Liver (tissue), 8 donors: ENCODE measurements at regions not wholly inside any gene's neighbourhood (a gene's known extent, or its start where the extent isn't known, plus 50 kb on each side); places are given as distances from the start of the nearest gene placed in this dataset.

Experiments
- DNase-seq: peaks from one replicate; pipeline ENCODE4 v3.0.0-alpha.2; 2017; ENCODE audit warnings: low spot score
- H3K27ac ChIP-seq, 2 donors: one replicate each; pipeline ENCODE4 v1.7.0; 2013; ENCODE audit warnings: inconsistent platforms in 2 of 2, low read length in 2 of 2, control low read depth in 1 of 2, low read depth in 1 of 2, mild to moderate bottlenecking in 1 of 2
- H3K27me3 ChIP-seq, 4 donors: one replicate each; pipeline versions ENCODE4 v1.6.1 to v1.7.0; 2013; ENCODE audit warnings: low read length in 3 of 4, inconsistent platforms in 1 of 4, mild to moderate bottlenecking in 1 of 4, moderate library complexity in 1 of 4; ENCODE audit not compliant: control insufficient read depth in 4 of 4, insufficient read depth in 4 of 4
- H3K36me3 ChIP-seq, 4 donors: one replicate each; pipeline versions ENCODE4 v1.6.1 to v1.7.0; 2013; ENCODE audit warnings: low read length in 3 of 4, mild to moderate bottlenecking in 3 of 4, low read depth in 1 of 4, moderate library complexity in 1 of 4; ENCODE audit not compliant: control insufficient read depth in 4 of 4, insufficient read depth in 3 of 4
- H3K4me1 ChIP-seq, 4 donors: one replicate each; pipeline versions ENCODE4 v1.6.1 to v1.7.0; 2013; ENCODE audit warnings: low read length in 3 of 4, mild to moderate bottlenecking in 3 of 4, moderate library complexity in 1 of 4; ENCODE audit not compliant: control insufficient read depth in 4 of 4, insufficient read depth in 4 of 4
- H3K4me3 ChIP-seq, 3 donors: one replicate each; pipeline versions ENCODE4 v1.6.1 to v1.7.0; 2013; ENCODE audit warnings: low read length in 3 of 3, control low read depth in 1 of 3, low read depth in 1 of 3, mild to moderate bottlenecking in 1 of 3
- H3K9ac ChIP-seq, 2 donors: one replicate each; pipeline ENCODE4 v1.7.0; 2013; ENCODE audit warnings: low read length in 2 of 2, mild to moderate bottlenecking in 2 of 2, moderate library complexity in 2 of 2, control low read depth in 1 of 2, low read depth in 1 of 2
- H3K9me3 ChIP-seq, 4 donors: one replicate each; pipeline versions ENCODE4 v1.6.1 to v1.7.0; 2013; ENCODE audit warnings: low read length in 3 of 4; ENCODE audit not compliant: control insufficient read depth in 4 of 4
- EGR1 ChIP-seq, 2 donors: IDR thresholded peaks; 2 replicates each; pipeline ENCODE4 v1.6.1; 2016 to 2018; ENCODE audit warnings: antibody characterized with exemption in 2 of 2, low read depth in 2 of 2
- FOXA1 ChIP-seq: IDR thresholded peaks from 2 replicates; pipeline ENCODE4 v1.6.1; 2016; ENCODE audit warnings: antibody characterized with exemption
- FOXA2 ChIP-seq: IDR thresholded peaks from 2 replicates; pipeline ENCODE4 v1.6.1; 2016; ENCODE audit warnings: antibody characterized with exemption
- GABPA ChIP-seq, 2 donors: IDR thresholded peaks in 1 of 2; conservative IDR thresholded peaks in 1 of 2; 2 replicates each; pipeline ENCODE4 v1.6.1; 2016; ENCODE audit warnings: antibody characterized with exemption in 2 of 2, mild to moderate bottlenecking in 1 of 2, moderate library complexity in 1 of 2
- HNF4A ChIP-seq, 2 donors: conservative IDR thresholded peaks; 2 replicates each; pipeline ENCODE4 v1.6.1; 2016; ENCODE audit warnings: antibody characterized with exemption in 2 of 2, mild to moderate bottlenecking in 2 of 2
- HNF4G ChIP-seq: IDR thresholded peaks from 2 replicates; pipeline ENCODE4 v1.6.1; 2016; ENCODE audit warnings: antibody characterized with exemption
- JUND ChIP-seq, 2 donors: IDR thresholded peaks; 2 replicates each; pipeline ENCODE4 v1.6.1; 2016; ENCODE audit warnings: antibody characterized with exemption in 2 of 2
- RAD21 ChIP-seq, 2 donors: IDR thresholded peaks; 2 replicates each; pipeline ENCODE4 v1.6.1; 2016; ENCODE audit warnings: antibody characterized with exemption in 2 of 2, mild to moderate bottlenecking in 2 of 2
- SP1 ChIP-seq: IDR thresholded peaks from 2 replicates; pipeline ENCODE4 v1.6.1; 2018; ENCODE audit warnings: antibody characterized with exemption, mild to moderate bottlenecking
- YY1 ChIP-seq: IDR thresholded peaks from 2 replicates; pipeline ENCODE4 v1.6.1; 2016; ENCODE audit warnings: antibody characterized with exemption, mild to moderate bottlenecking
- WGBS: extraction: QIAGEN DNeasy Blood & Tissue Kit; methylation state at CpG from one replicate; pipeline ENCODE4 v1.1.7; 2013; 5-methylcytosine and 5-hydroxymethylcytosine counted together
- TF ChIP-seq, protein P1 (sequence below): IDR thresholded peaks from 2 replicates; pipeline ENCODE4 v1.6.1; 2016; ENCODE audit warnings: antibody characterized with exemption
- TF ChIP-seq, protein P2 (sequence below): IDR thresholded peaks from 2 replicates; pipeline ENCODE4 v1.6.1; 2016; ENCODE audit warnings: antibody characterized with exemption
- TF ChIP-seq, protein P3 (sequence below): IDR thresholded peaks from 2 replicates; pipeline ENCODE4 v1.6.1; 2016; ENCODE audit warnings: antibody characterized with exemption
- TF ChIP-seq, protein P4 (sequence below): fragments of 150-350 bp; IDR thresholded peaks from 2 replicates; pipeline ENCODE4 v1.5.1; 2017; ENCODE audit warnings: improper control_type of control experiment, low read depth, low read length; ENCODE audit not compliant: missing input control
- TF ChIP-seq, protein P5 (sequence below): IDR thresholded peaks from 2 replicates; pipeline ENCODE4 v1.6.1; 2016; ENCODE audit warnings: antibody characterized with exemption, mild to moderate bottlenecking
- donor health status: healthy.
- donor health status: healthy.
- donor health status: healthy.
- donor health status: healthy.
- donor health status: healthy.

DNA sequence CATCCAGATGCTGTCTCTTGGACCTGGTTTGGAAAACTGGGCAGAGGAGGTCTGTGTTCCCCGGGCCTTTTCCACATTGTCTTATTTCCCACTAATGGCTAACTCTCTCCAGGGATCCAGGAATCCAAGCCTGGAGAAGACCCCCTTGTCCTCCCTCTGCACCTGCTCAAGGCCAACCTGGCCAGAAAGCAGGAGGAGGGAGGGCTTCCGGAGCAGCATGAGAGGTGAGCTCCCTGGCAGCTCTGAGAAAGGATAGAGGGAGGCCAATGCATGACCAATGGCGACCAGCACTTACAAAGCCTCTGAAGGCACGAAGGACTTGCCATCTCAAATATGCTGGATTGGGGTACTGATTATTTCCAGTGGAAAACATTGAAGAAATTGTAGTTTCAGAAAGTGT, 445.0 kb upstream of the B3GAT1 start:
- 88% methylated on average over 4 of the region's 4 CpGs for WGBS
- Histone ChIP-seq H3K27ac (no peak overlapping the region), H3K36me3 (no peaks in the 10 kb centered on the region), H3K27me3 (peaks cover 0 to 3% (median 0%) of the 10 kb centered on the region in 4 donors), H3K4me3 (no peak overlapping the region), H3K9ac (no peak overlapping the region), H3K4me1 (no peaks in the 10 kb centered on the region), H3K9me3 (no peaks in the 10 kb centered on the region)
- no peak for TF ChIP-seq FOXA1
- TF ChIP-seq, protein P1, sequence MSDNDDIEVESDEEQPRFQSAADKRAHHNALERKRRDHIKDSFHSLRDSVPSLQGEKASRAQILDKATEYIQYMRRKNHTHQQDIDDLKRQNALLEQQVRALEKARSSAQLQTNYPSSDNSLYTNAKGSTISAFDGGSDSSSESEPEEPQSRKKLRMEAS, result no peak
- TF ChIP-seq, protein P2, sequence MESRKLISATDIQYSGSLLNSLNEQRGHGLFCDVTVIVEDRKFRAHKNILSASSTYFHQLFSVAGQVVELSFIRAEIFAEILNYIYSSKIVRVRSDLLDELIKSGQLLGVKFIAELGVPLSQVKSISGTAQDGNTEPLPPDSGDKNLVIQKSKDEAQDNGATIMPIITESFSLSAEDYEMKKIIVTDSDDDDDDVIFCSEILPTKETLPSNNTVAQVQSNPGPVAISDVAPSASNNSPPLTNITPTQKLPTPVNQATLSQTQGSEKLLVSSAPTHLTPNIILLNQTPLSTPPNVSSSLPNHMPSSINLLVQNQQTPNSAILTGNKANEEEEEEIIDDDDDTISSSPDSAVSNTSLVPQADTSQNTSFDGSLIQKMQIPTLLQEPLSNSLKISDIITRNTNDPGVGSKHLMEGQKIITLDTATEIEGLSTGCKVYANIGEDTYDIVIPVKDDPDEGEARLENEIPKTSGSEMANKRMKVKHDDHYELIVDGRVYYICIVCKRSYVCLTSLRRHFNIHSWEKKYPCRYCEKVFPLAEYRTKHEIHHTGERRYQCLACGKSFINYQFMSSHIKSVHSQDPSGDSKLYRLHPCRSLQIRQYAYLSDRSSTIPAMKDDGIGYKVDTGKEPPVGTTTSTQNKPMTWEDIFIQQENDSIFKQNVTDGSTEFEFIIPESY, result no peak
- TF ChIP-seq FOXA2, result no peak
- TF ChIP-seq JUND (IDR thresholded peaks at IDR 0.05), result no peak
- TF ChIP-seq EGR1 (IDR thresholded peaks at IDR 0.05; ENCODE audit: low read depth in 2 of 2), result no peak
- TF ChIP-seq, protein P3, sequence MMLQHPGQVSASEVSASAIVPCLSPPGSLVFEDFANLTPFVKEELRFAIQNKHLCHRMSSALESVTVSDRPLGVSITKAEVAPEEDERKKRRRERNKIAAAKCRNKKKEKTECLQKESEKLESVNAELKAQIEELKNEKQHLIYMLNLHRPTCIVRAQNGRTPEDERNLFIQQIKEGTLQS, result no peak
- no peak for TF ChIP-seq HNF4A (conservative IDR thresholded peaks at IDR 0.05)
- TF ChIP-seq HNF4G, result no peak
- no peak for TF ChIP-seq RAD21 (IDR thresholded peaks at IDR 0.05)
- no peak for TF ChIP-seq SP1
- TF ChIP-seq, protein P4, sequence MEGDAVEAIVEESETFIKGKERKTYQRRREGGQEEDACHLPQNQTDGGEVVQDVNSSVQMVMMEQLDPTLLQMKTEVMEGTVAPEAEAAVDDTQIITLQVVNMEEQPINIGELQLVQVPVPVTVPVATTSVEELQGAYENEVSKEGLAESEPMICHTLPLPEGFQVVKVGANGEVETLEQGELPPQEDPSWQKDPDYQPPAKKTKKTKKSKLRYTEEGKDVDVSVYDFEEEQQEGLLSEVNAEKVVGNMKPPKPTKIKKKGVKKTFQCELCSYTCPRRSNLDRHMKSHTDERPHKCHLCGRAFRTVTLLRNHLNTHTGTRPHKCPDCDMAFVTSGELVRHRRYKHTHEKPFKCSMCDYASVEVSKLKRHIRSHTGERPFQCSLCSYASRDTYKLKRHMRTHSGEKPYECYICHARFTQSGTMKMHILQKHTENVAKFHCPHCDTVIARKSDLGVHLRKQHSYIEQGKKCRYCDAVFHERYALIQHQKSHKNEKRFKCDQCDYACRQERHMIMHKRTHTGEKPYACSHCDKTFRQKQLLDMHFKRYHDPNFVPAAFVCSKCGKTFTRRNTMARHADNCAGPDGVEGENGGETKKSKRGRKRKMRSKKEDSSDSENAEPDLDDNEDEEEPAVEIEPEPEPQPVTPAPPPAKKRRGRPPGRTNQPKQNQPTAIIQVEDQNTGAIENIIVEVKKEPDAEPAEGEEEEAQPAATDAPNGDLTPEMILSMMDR, result no peak
- TF ChIP-seq GABPA (IDR thresholded peaks at IDR 0.05 in 1 of 2, conservative IDR thresholded peaks at IDR 0.05 in 1 of 2), result no peak
- TF ChIP-seq YY1, result no peak
- TF ChIP-seq, protein P5, sequence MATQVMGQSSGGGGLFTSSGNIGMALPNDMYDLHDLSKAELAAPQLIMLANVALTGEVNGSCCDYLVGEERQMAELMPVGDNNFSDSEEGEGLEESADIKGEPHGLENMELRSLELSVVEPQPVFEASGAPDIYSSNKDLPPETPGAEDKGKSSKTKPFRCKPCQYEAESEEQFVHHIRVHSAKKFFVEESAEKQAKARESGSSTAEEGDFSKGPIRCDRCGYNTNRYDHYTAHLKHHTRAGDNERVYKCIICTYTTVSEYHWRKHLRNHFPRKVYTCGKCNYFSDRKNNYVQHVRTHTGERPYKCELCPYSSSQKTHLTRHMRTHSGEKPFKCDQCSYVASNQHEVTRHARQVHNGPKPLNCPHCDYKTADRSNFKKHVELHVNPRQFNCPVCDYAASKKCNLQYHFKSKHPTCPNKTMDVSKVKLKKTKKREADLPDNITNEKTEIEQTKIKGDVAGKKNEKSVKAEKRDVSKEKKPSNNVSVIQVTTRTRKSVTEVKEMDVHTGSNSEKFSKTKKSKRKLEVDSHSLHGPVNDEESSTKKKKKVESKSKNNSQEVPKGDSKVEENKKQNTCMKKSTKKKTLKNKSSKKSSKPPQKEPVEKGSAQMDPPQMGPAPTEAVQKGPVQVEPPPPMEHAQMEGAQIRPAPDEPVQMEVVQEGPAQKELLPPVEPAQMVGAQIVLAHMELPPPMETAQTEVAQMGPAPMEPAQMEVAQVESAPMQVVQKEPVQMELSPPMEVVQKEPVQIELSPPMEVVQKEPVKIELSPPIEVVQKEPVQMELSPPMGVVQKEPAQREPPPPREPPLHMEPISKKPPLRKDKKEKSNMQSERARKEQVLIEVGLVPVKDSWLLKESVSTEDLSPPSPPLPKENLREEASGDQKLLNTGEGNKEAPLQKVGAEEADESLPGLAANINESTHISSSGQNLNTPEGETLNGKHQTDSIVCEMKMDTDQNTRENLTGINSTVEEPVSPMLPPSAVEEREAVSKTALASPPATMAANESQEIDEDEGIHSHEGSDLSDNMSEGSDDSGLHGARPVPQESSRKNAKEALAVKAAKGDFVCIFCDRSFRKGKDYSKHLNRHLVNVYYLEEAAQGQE, result no peak
- no peak for DNase-seq
